SK-N-SH treated with all-trans-retinoic acid at 6 μM for 48 hours (cell line): ENCODE measurements at regions not wholly inside any gene's neighbourhood (a gene's known extent, or its start where the extent isn't known, plus 50 kb on each side); places are given as distances from the start of the nearest gene placed in this dataset.

Source experiments
- ATAC-seq: fragments of 200-7000 bp; cut with Tn5 transposase; 3 replicates; pipeline ENCODE4 v1.9.1; 2020; ENCODE audit warnings: mild to moderate bottlenecking, moderate library complexity
- BACH2 ChIP-seq: fragments of 250-450 bp; sonication (Bioruptor Pico); IDR thresholded peaks from 2 replicates; pipeline ENCODE4 v1.9.0; 2021; ENCODE audit warnings: mild to moderate bottlenecking, borderline replicate concordance
- CSDC2 ChIP-seq: fragments of 250-450 bp; sonication (Bioruptor Pico); IDR thresholded peaks from 2 replicates; pipeline ENCODE4 v1.5.0; 2020; ENCODE audit warnings: mild to moderate bottlenecking, moderate library complexity
- CSRNP3 ChIP-seq: fragments of 250-450 bp; sonication (Bioruptor Pico); IDR thresholded peaks from 2 replicates; pipeline ENCODE4 v1.5.1; 2021; ENCODE audit warnings: mild to moderate bottlenecking, moderate library complexity
- GLIS3 ChIP-seq: fragments of 250-450 bp; sonication (Bioruptor Pico); IDR thresholded peaks from 2 replicates; pipeline ENCODE4 v1.5.0; 2020; ENCODE audit warnings: mild to moderate bottlenecking, moderate library complexity
- ISL1 ChIP-seq: fragments of 250-450 bp; sonication (Bioruptor Pico); IDR thresholded peaks from 2 replicates; pipeline ENCODE4 v2.1.2; 2022; ENCODE audit warnings: mild to moderate bottlenecking, moderate library complexity
- OSR1 ChIP-seq: fragments of 250-450 bp; sonication (Bioruptor Pico); IDR thresholded peaks from 2 replicates; pipeline ENCODE4 v1.8.0; 2022; ENCODE audit warnings: moderate library complexity, mild to moderate bottlenecking, inconsistent platforms
- PATZ1 ChIP-seq: fragments of 250-450 bp; sonication (Bioruptor Pico); IDR thresholded peaks from 2 replicates; pipeline ENCODE4 v1.8.0; 2020; ENCODE audit warnings: mild to moderate bottlenecking, moderate library complexity, borderline replicate concordance
- PPARA ChIP-seq: fragments of 250-450 bp; sonication (Bioruptor Pico); IDR thresholded peaks from 2 replicates; pipeline ENCODE4 v1.5.0; 2020; ENCODE audit warnings: mild to moderate bottlenecking, borderline replicate concordance
- RARB ChIP-seq: fragments of 250-450 bp; sonication (Bioruptor Pico); IDR thresholded peaks from 2 replicates; pipeline ENCODE4 v1.8.0; 2021; ENCODE audit warnings: mild to moderate bottlenecking, moderate library complexity
- SNAI2 ChIP-seq: fragments of 250-450 bp; sonication (Bioruptor Pico); IDR thresholded peaks from 2 replicates; pipeline ENCODE4 v1.5.0; 2020; ENCODE audit warnings: mild to moderate bottlenecking, moderate library complexity
- TCF4 ChIP-seq: fragments of 250-450 bp; sonication (Bioruptor Pico); IDR thresholded peaks from 2 replicates; pipeline ENCODE4 v1.8.0; 2021; ENCODE audit warnings: mild to moderate bottlenecking, moderate library complexity, borderline replicate concordance
- TOX ChIP-seq: fragments of 250-450 bp; sonication (Bioruptor Pico); IDR thresholded peaks from 2 replicates; pipeline ENCODE4 v1.8.0; 2021; ENCODE audit warnings: mild to moderate bottlenecking, moderate library complexity, borderline replicate concordance
- ZC3H10 ChIP-seq: fragments of 250-450 bp; sonication (Bioruptor Pico); IDR thresholded peaks from 2 replicates; pipeline ENCODE4 v1.5.1; 2021; ENCODE audit warnings: mild to moderate bottlenecking, moderate library complexity
- ZFP3 ChIP-seq: fragments of 250-450 bp; sonication (Bioruptor Pico); IDR thresholded peaks from 2 replicates; pipeline ENCODE4 v1.5.0; 2020; ENCODE audit warnings: mild to moderate bottlenecking, moderate library complexity
- ZNF8 ChIP-seq: fragments of 450-650 bp; formaldehyde crosslinking; IDR thresholded peaks from 2 replicates; pipeline ENCODE4 v1.5.0; 2020; ENCODE audit warnings: mild to moderate bottlenecking, moderate library complexity
- TF ChIP-seq, protein P1 (sequence below): fragments of 250-450 bp; sonication (Bioruptor Pico); IDR thresholded peaks from 2 replicates; pipeline ENCODE4 v1.8.0; 2021; ENCODE audit warnings: low read depth, mild to moderate bottlenecking, moderate library complexity, borderline replicate concordance
- TF ChIP-seq, protein P2 (sequence below): fragments of 250-450 bp; sonication (Bioruptor Pico); IDR thresholded peaks from 2 replicates; pipeline ENCODE4 v1.5.1; 2020; ENCODE audit warnings: low read depth, mild to moderate bottlenecking, moderate library complexity
- TF ChIP-seq, protein P3 (sequence below): fragments of 250-450 bp; sonication (Bioruptor Pico); IDR thresholded peaks from 2 replicates; pipeline ENCODE4 v1.5.0; 2020; ENCODE audit warnings: mild to moderate bottlenecking, moderate library complexity

DNA sequence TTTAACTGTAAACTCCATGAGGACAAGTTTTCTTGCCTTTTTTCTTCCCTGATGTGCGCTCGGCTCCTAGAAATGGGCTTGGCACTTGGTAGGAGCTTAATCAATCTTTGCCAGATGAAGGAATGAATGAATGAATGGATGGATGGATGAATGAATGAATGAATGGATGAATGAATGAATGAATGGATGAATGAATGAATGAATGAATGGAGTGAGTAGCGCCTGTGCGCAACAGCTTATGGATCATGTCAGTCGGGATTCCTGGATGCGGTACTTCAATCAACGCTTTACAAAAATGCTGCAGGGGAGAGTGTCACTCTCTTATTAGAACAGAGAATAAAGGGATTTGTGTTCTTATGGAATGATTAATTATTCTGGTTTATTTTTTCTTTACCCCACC, 267.3 kb downstream of the TFAP2C start:
- TF ChIP-seq RARB (no peak), PPARA (CRISPR knock-in tag) (no peak), CSRNP3 (CRISPR knock-in tag) (no peak), TOX (CRISPR knock-in tag) (no peak), ZFP3 (CRISPR knock-in tag) (no peak), SNAI2 (CRISPR knock-in tag) (no peak), GLIS3 (CRISPR knock-in tag) (no peak), BACH2 (no peak), CSDC2 (CRISPR knock-in tag) (no peak), ISL1 (CRISPR knock-in tag) (no peak), OSR1 (CRISPR knock-in tag) (no peak), ZC3H10 (CRISPR knock-in tag) (no peak)
- TF ChIP-seq, protein P1, sequence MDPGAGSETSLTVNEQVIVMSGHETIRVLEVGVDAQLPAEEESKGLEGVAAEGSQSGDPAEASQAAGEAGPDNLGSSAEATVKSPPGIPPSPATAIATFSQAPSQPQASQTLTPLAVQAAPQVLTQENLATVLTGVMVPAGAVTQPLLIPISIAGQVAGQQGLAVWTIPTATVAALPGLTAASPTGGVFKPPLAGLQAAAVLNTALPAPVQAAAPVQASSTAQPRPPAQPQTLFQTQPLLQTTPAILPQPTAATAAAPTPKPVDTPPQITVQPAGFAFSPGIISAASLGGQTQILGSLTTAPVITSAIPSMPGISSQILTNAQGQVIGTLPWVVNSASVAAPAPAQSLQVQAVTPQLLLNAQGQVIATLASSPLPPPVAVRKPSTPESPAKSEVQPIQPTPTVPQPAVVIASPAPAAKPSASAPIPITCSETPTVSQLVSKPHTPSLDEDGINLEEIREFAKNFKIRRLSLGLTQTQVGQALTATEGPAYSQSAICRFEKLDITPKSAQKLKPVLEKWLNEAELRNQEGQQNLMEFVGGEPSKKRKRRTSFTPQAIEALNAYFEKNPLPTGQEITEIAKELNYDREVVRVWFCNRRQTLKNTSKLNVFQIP (CRISPR knock-in tag): no peak
- TF ChIP-seq, protein P2, sequence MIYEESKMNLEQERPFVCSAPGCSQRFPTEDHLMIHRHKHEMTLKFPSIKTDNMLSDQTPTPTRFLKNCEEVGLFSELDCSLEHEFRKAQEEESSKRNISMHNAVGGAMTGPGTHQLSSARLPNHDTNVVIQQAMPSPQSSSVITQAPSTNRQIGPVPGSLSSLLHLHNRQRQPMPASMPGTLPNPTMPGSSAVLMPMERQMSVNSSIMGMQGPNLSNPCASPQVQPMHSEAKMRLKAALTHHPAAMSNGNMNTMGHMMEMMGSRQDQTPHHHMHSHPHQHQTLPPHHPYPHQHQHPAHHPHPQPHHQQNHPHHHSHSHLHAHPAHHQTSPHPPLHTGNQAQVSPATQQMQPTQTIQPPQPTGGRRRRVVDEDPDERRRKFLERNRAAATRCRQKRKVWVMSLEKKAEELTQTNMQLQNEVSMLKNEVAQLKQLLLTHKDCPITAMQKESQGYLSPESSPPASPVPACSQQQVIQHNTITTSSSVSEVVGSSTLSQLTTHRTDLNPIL (CRISPR knock-in tag): no peak

GRCh38 chr20:56897318-56897957, 268.3 kb downstream of the TFAP2C start:
- TF ChIP-seq PPARA (CRISPR knock-in tag): no peak
- no peak for ATAC-seq

More for the DNA sequence above, 267.3 kb downstream of the TFAP2C start:
- no peak for ATAC-seq

GRCh38 chr20:56897958-56898349, 268.8 kb downstream of the TFAP2C start:
- TF ChIP-seq SNAI2 (CRISPR knock-in tag) (no peak), ISL1 (CRISPR knock-in tag) (no peak), CSRNP3 (CRISPR knock-in tag) (no peak), PATZ1 (CRISPR knock-in tag) (no peak), CSDC2 (CRISPR knock-in tag) (no peak), TCF4 (no peak), ZNF8 (CRISPR knock-in tag) (no peak), ZC3H10 (CRISPR knock-in tag) (no peak), ZFP3 (CRISPR knock-in tag) (no peak), TOX (CRISPR knock-in tag) (no peak), PPARA (CRISPR knock-in tag) (no peak), BACH2 (no peak)
- TF ChIP-seq, protein P1 (CRISPR knock-in tag): no peak
- TF ChIP-seq, protein P3, sequence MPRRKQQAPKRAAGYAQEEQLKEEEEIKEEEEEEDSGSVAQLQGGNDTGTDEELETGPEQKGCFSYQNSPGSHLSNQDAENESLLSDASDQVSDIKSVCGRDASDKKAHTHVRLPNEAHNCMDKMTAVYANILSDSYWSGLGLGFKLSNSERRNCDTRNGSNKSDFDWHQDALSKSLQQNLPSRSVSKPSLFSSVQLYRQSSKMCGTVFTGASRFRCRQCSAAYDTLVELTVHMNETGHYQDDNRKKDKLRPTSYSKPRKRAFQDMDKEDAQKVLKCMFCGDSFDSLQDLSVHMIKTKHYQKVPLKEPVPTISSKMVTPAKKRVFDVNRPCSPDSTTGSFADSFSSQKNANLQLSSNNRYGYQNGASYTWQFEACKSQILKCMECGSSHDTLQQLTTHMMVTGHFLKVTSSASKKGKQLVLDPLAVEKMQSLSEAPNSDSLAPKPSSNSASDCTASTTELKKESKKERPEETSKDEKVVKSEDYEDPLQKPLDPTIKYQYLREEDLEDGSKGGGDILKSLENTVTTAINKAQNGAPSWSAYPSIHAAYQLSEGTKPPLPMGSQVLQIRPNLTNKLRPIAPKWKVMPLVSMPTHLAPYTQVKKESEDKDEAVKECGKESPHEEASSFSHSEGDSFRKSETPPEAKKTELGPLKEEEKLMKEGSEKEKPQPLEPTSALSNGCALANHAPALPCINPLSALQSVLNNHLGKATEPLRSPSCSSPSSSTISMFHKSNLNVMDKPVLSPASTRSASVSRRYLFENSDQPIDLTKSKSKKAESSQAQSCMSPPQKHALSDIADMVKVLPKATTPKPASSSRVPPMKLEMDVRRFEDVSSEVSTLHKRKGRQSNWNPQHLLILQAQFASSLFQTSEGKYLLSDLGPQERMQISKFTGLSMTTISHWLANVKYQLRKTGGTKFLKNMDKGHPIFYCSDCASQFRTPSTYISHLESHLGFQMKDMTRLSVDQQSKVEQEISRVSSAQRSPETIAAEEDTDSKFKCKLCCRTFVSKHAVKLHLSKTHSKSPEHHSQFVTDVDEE (CRISPR knock-in tag): no peak
- no peak for ATAC-seq
